Osteocyte (in vitro differentiated cells): ENCODE measurements at regions not wholly inside any gene's neighbourhood (a gene's known extent, or its start where the extent isn't known, plus 50 kb on each side); places are given as distances from the start of the nearest gene placed in this dataset.

Experiments
- DNase-seq: peaks from one replicate; pipeline ENCODE4 v3.0.0; 2021; ENCODE audit warnings: mixed read lengths; ENCODE audit not compliant: unreplicated experiment; ENCODE audit errors: extremely low spot score
- H3K27ac Mint-ChIP-seq: one replicate; pipeline ENCODE4 v1.8.0; 2021; ENCODE audit warnings: mild to moderate bottlenecking, mixed read lengths; ENCODE audit not compliant: unreplicated experiment
- H3K27me3 Mint-ChIP-seq: one replicate; pipeline ENCODE4 v1.8.0; 2021; ENCODE audit warnings: mixed read lengths; ENCODE audit not compliant: unreplicated experiment
- H3K36me3 Mint-ChIP-seq: one replicate; pipeline ENCODE4 v1.8.0; 2021; ENCODE audit warnings: mixed read lengths; ENCODE audit not compliant: unreplicated experiment
- H3K4me1 Mint-ChIP-seq: one replicate; pipeline ENCODE4 v1.8.0; 2021; ENCODE audit warnings: mixed read lengths; ENCODE audit not compliant: unreplicated experiment
- H3K4me3 Mint-ChIP-seq: one replicate; pipeline ENCODE4 v1.8.0; 2021; ENCODE audit warnings: mild to moderate bottlenecking, moderate library complexity, mixed read lengths; ENCODE audit not compliant: unreplicated experiment
- H3K9me3 Mint-ChIP-seq: one replicate; pipeline ENCODE4 v1.8.0; 2021; ENCODE audit warnings: mixed read lengths; ENCODE audit not compliant: unreplicated experiment
- CTCF ChIP-seq: fragments of 200-600 bp; sonication (generic); IDR thresholded peaks from 2 replicates; pipeline ENCODE4 v1.5.0; 2021; ENCODE audit warnings: antibody characterized with exemption, mild to moderate bottlenecking, moderate library complexity

GRCh38 chr1:13890766-13891165, 190.8 kb downstream of the PRDM2 start:
- Mint-ChIP-seq H3K4me3 (no peak overlapping the region), H3K9me3 (peaks cover 6% of the 10 kb centered on the region), H3K27me3 (peaks cover 26% of the 10 kb centered on the region), H3K27ac (no peak overlapping the region), H3K36me3 (no peaks in the 10 kb centered on the region), H3K4me1 (peaks cover 4% of the 10 kb centered on the region)
- TF ChIP-seq CTCF, result no peak
- no peak for DNase-seq

GRCh38 chr1:13892198-13892597, 192.2 kb downstream of the PRDM2 start:
- H3K27me3 Mint-ChIP-seq, result peaks cover 26% of the 10 kb centered on the region
- TF ChIP-seq CTCF, result no peak
- DNase-seq, result no peak
- peaks cover 4% of the 10 kb centered on the region for H3K4me1 Mint-ChIP-seq
- peaks cover 6% of the 10 kb centered on the region for H3K9me3 Mint-ChIP-seq
- H3K36me3 Mint-ChIP-seq, result no peaks in the 10 kb centered on the region
- no peak overlapping the region for H3K27ac Mint-ChIP-seq
- peak overlapping the region; percentile 16 for H3K4me3 Mint-ChIP-seq

- Mint-ChIP-seq H3K9me3 (peaks cover 6% of the 10 kb centered on the region), H3K27me3 (peaks cover 26% of the 10 kb centered on the region), H3K4me3 (peak overlapping the region; percentile 49), H3K36me3 (no peaks in the 10 kb centered on the region), H3K27ac (no peak overlapping the region), H3K4me1 (peaks cover 4% of the 10 kb centered on the region)
- TF ChIP-seq CTCF, result no peak
- no peak for DNase-seq
These were observed 192.8 kb downstream of the PRDM2 start for GRCh38 chr1:13892671-13893325.

- Mint-ChIP-seq H3K27ac (no peak overlapping the region), H3K36me3 (no peaks in the 10 kb centered on the region), H3K9me3 (peaks cover 6% of the 10 kb centered on the region), H3K27me3 (peaks cover 26% of the 10 kb centered on the region), H3K4me1 (peaks cover 4% of the 10 kb centered on the region), H3K4me3 (peak overlapping the region; percentile 49)
- no peak for DNase-seq
- no peak for TF ChIP-seq CTCF
These were observed 193.4 kb downstream of the PRDM2 start for GRCh38 chr1:13893409-13893821.

GRCh38 chr1:13896932-13897331, 196.9 kb downstream of the PRDM2 start:
- peaks cover 20% of the 10 kb centered on the region for H3K27me3 Mint-ChIP-seq
- no peak for TF ChIP-seq CTCF
- H3K4me1 Mint-ChIP-seq, result peaks cover 8% of the 10 kb centered on the region
- H3K9me3 Mint-ChIP-seq, result no peaks in the 10 kb centered on the region
- no peak overlapping the region for H3K27ac Mint-ChIP-seq
- no peaks in the 10 kb centered on the region for H3K36me3 Mint-ChIP-seq
- DNase-seq, result no peak
- H3K4me3 Mint-ChIP-seq, result no peak overlapping the region
